Thyroid gland (tissue), 4 donors: ENCODE measurements at regions not wholly inside any gene's neighbourhood (a gene's known extent, or its start where the extent isn't known, plus 50 kb on each side); places are given as distances from the start of the nearest gene placed in this dataset.

Experiments used
- DNase-seq, 2 donors: peaks; one replicate each; pipeline ENCODE4 v3.0.0-alpha.2; 2019
- H3K27ac ChIP-seq, 3 donors: fragments of 200-600 bp; sonication (generic); 1 replicate in 2 of 3; 2 replicates in 1 of 3; pipeline ENCODE4 v1.5.1; 2016 to 2019; ENCODE audit warnings: mild to moderate bottlenecking in 1 of 3, moderate library complexity in 1 of 3
- H3K27me3 ChIP-seq: fragments of 200-600 bp; sonication (generic); one replicate; pipeline ENCODE4 v1.5.1; 2019
- H3K36me3 ChIP-seq, 2 donors: fragments of 200-600 bp; sonication (generic); one replicate each; pipeline ENCODE4 v1.5.1; 2016 to 2019
- H3K4me1 ChIP-seq, 2 donors: fragments of 200-600 bp; sonication (generic); one replicate each; pipeline ENCODE4 v1.5.1; 2017 to 2019
- H3K4me3 ChIP-seq, 3 donors: fragments of 200-600 bp; sonication (generic); replicated peaks in 1 of 3; 1 replicate in 2 of 3; 2 replicates in 1 of 3; pipeline ENCODE4 v1.5.1; 2016; ENCODE audit warnings: mild to moderate bottlenecking in 1 of 3
- H3K9me3 ChIP-seq: fragments of 200-600 bp; sonication (generic); one replicate; pipeline ENCODE4 v1.5.1; 2017
- CTCF ChIP-seq, 6 experiments: fragments of 200-600 bp in 3 of 6; fragments of 450-650 bp in 3 of 6; sonication (generic) in 3 of 6; IDR thresholded peaks; one replicate each; pipeline ENCODE4 v1.5.1; 2016 to 2019; ENCODE audit warnings: antibody characterized with exemption in 6 of 6, mild to moderate bottlenecking in 2 of 6, inconsistent platforms in 1 of 6, moderate library complexity in 1 of 6
- POLR2A ChIP-seq, 2 donors: fragments of 450-650 bp; IDR thresholded peaks; one replicate each; pipeline ENCODE4 v1.6.1; 2017; ENCODE audit warnings: antibody characterized with exemption in 2 of 2, mild to moderate bottlenecking in 2 of 2, moderate library complexity in 1 of 2
- WGBS, 2 donors: methylation state at CpG; one replicate each; pipeline ENCODE4 v1.1.5; 2017; 5-methylcytosine and 5-hydroxymethylcytosine counted together
- intact Hi-C: fragments of 100-400 bp; cut with DNase I; formaldehyde crosslinking; loops from one replicate; pipeline ENCODE4 v1.15.1; 2023

- no peaks in the 10 kb centered on the region for H3K36me3 ChIP-seq
- TF ChIP-seq POLR2A (IDR thresholded peaks at IDR 0.05): no peak
- TF ChIP-seq CTCF (IDR thresholded peaks at IDR 0.05): no peak
- H3K4me1 ChIP-seq: no peaks in the 10 kb centered on the region
- no peak overlapping the region for H3K4me3 ChIP-seq
- intact Hi-C loops: no loop called here
- no peak overlapping the region for H3K27ac ChIP-seq
- DNase-seq: no peak
- H3K9me3 ChIP-seq: no peaks in the 10 kb centered on the region
- H3K27me3 ChIP-seq: no peaks in the 10 kb centered on the region
- WGBS, 2 donors: 51 to 68% methylated on average over 4 of the region's 4 CpGs
These were observed 151.9 kb upstream of the PELI1 start for GRCh38 chr2:64296140-64296480.

GRCh38 chr2:64296695-64297346 lies 152.6 kb upstream of the PELI1 start:
- intact Hi-C loops: no loop called here
- Histone ChIP-seq H3K27ac (no peak overlapping the region), H3K4me1 (no peaks in the 10 kb centered on the region), H3K9me3 (no peaks in the 10 kb centered on the region), H3K27me3 (no peaks in the 10 kb centered on the region), H3K4me3 (no peak overlapping the region), H3K36me3 (no peaks in the 10 kb centered on the region)
- TF ChIP-seq CTCF (IDR thresholded peaks at IDR 0.05): no peak
- TF ChIP-seq POLR2A (IDR thresholded peaks at IDR 0.05): no peak
- 85 to 90% methylated on average over 8 of the region's 8 CpGs for WGBS, 2 donors
- no peak for DNase-seq

- H3K9me3 ChIP-seq: no peaks in the 10 kb centered on the region
- TF ChIP-seq POLR2A (IDR thresholded peaks at IDR 0.05): no peak
- no peak for TF ChIP-seq CTCF (IDR thresholded peaks at IDR 0.05)
- no peaks in the 10 kb centered on the region for H3K36me3 ChIP-seq
- intact Hi-C loops: no loop called here
- DNase-seq: no peak
- WGBS, 2 donors: 68 to 87% methylated on average over 2 of the region's 2 CpGs
- H3K4me1 ChIP-seq: no peaks in the 10 kb centered on the region
- H3K27me3 ChIP-seq: no peaks in the 10 kb centered on the region
- no peak overlapping the region for H3K27ac ChIP-seq
- no peak overlapping the region for H3K4me3 ChIP-seq
These were observed 153.9 kb upstream of the PELI1 start for GRCh38 chr2:64298161-64298560.

GRCh38 chr2:64300066-64300465 lies 153.9 kb upstream of the LGALSL start:
- Histone ChIP-seq H3K27me3 (no peaks in the 10 kb centered on the region), H3K9me3 (no peaks in the 10 kb centered on the region), H3K4me3 (no peak overlapping the region), H3K4me1 (no peaks in the 10 kb centered on the region), H3K27ac (no peak overlapping the region), H3K36me3 (no peaks in the 10 kb centered on the region)
- DNase-seq: no peak
- intact Hi-C loops: no loop called here
- 90 to 91% methylated on average over 3 of the region's 3 CpGs for WGBS, 2 donors
- TF ChIP-seq CTCF (IDR thresholded peaks at IDR 0.05) (no peak), POLR2A (IDR thresholded peaks at IDR 0.05) (no peak)

GRCh38 chr2:64303250-64303649 lies 150.7 kb upstream of the LGALSL start:
- no peaks in the 10 kb centered on the region for H3K27me3 ChIP-seq
- DNase-seq: no peak
- no peak for TF ChIP-seq CTCF (IDR thresholded peaks at IDR 0.05)
- TF ChIP-seq POLR2A (IDR thresholded peaks at IDR 0.05): no peak
- no peak overlapping the region for H3K27ac ChIP-seq
- 91 to 92% methylated on average over 5 of the region's 5 CpGs for WGBS, 2 donors
- H3K36me3 ChIP-seq: no peaks in the 10 kb centered on the region
- intact Hi-C loops: no loop called here
- no peaks in the 10 kb centered on the region for H3K4me1 ChIP-seq
- H3K9me3 ChIP-seq: no peaks in the 10 kb centered on the region
- H3K4me3 ChIP-seq: no peak overlapping the region
